NCI-H1105 (cell line): ENCODE measurements at regions not wholly inside any gene's neighbourhood (a gene's known extent, or its start where the extent isn't known, plus 50 kb on each side); places are given as distances from the start of the nearest gene placed in this dataset.
"Not testable (repeated sequence)": the region's sequence is repeated elsewhere in the genome, so short reads cannot be mapped to it uniquely, and the experiment has no call there.

ENCODE experiments used
- DNase-seq: peaks from one replicate; lab custom pipeline; 2025; lab: John Stamatoyannopoulos, UW

GRCh38 chr14:27243365-27243764 is 645.5 kb upstream of the NOVA1 start:
- no peak for DNase-seq

DNA sequence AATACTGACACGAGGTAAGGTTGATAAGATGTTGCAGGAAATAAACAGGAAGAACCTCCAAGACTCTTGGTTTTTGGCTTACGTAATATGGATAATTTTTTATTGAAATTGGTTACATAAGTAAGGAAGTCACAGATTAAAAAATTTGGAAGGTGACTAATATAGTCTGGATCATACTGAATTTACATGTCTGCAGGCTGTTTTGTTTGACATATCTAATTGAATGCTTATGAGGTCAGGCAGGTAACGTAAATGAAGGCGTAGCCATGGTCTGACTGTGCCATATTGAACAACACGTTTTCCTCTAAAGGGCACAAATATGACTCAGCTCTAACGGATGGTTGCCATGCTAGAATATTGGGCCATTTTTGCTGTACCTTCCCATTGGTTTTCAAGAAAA is 648.1 kb upstream of the NOVA1 start:
- no peak for DNase-seq

GRCh38 chr14:27253966-27254365 is 656.1 kb upstream of the NOVA1 start:
- no peak for DNase-seq

DNA sequence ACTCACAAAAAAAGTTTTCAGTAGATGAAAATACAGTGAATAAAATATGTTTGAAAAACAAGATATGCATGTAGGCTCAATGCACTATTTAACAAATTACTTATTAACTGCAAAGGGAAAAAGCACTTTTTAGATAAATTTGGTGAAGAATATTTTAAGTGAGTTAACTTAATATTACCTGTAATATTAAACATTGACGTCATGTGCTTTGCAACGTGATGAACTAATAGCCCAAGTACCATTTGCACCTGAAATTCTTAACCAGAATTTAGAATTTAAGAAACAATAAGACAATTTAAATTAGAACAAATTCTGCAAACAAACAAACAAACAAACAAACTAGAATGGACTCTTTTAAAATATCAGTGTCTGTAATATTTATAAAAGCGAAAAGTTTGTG is 659.0 kb upstream of the NOVA1 start:
- no peak for DNase-seq

GRCh38 chr14:27267876-27268275 is 670.0 kb upstream of the NOVA1 start:
- DNase-seq: no peak

- no peak for DNase-seq
Measured at GRCh38 chr14:27270716-27271115, 672.9 kb upstream of the NOVA1 start.

- DNase-seq: no peak
Measured at GRCh38 chr14:27278341-27278740, 680.5 kb upstream of the NOVA1 start.

DNA sequence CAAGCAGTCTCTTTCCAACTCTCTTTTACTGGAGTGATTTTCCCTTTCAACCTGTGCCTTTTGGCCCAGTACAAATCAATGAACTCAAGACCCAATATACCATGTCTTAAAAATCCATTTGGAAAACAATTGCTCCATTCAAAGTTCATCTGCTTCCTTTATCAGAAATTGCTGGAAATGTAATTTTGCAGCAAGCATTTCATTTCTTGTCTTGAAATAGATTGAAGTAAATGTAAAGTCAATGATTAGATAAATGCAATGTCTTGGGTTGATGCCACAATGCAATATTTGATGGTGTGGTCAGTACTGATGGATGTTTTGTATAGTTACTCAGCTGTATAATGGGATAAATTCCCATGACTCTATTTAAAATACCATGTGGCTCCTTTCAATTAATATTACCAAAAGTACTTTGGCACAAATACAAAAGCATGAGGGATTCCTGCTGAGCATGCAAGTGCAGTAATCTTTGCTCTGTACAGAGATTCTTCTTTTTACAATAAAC is 707.7 kb upstream of the NOVA1 start:
- DNase-seq: no peak

DNA sequence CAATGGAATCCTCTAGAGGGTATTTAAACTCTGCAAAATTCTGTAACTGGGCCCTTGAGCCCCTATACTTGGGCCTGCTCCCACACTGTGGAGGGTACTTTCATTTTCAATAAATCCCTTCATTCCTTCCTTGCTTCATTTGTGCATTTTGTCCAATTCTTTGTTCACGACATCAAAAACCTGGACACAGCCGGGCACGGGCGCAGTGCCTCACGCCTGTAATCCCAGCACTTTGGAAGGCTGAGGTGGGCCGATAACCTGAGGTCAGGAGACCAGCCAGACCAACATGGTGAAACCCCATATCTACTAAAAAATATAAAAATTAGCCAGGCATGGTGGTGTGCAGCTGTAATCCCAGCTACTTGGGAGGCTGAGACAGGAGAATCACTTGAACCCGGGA is 714.9 kb upstream of the NOVA1 start:
- not testable (repeated sequence) for DNase-seq

GRCh38 chr14:27314231-27314630 is 716.4 kb upstream of the NOVA1 start:
- DNase-seq: no peak

GRCh38 chr14:27315477-27315876 is 717.6 kb upstream of the NOVA1 start:
- DNase-seq: no peak

DNA sequence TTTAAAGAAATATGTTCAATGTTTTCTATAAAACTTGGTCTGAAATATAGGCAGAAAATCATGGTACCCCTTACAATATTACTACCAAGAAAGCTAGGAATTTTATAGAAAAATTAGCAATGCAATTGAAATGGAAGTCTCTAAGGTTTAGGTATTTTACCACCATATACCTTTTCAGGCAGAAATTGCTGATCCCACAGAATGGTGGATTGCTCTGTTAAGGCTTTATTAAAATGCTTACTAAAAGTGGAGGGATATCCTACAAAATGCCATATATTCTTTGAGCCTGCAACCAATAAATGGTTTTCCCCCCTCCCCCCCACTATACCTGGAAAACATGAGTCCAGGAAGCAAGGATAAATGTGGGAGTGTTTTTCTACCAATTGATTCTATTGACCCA is 718.1 kb upstream of the NOVA1 start:
- no peak for DNase-seq

GRCh38 chr14:27318774-27319420 is 721.1 kb upstream of the NOVA1 start:
- no peak for DNase-seq

GRCh38 chr14:27320261-27320660 is 722.4 kb upstream of the NOVA1 start:
- DNase-seq: no peak

DNA sequence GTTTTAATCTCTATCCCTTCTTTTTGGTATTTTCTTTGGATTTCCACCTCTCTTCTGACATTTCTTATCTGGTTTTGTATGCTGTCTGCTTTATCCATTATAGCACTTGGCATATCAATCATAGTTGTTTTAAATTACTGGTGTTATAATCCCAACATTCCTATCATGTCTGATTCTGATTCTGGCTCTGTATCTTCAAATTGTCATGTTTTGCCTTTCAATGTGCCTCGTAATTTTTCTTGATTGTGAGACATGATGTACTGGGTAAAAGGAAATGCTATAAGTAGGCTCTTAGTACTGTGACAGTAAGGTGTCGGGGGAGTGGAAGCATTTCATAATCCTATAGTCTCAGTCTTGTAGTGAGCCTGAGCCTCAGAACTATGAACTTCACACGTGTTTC is 729.3 kb upstream of the NOVA1 start:
- no peak for DNase-seq

- no peak for DNase-seq
Measured at GRCh38 chr14:27338012-27338411, 740.2 kb upstream of the NOVA1 start.

DNA sequence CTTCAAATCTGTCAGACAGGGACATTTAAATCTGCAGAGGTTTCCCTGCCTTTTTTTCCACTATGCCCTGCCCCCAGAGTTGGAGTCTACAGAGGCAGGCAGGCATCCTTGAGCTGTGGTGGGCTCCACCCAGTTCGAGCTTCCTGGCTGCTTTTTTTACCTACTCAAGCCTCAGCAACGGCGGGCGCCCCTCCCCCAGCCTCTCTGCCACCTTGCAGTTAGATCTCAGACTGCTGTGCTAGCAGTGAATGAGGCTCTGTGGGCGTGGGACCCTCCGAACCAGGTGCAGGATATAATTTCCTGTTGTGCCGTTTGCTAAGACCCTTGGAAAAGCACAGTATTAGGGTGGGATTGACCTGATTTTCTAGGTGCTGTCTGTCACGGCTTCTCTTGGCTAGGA is 765.2 kb upstream of the NOVA1 start:
- DNase-seq: not testable (repeated sequence)

DNA sequence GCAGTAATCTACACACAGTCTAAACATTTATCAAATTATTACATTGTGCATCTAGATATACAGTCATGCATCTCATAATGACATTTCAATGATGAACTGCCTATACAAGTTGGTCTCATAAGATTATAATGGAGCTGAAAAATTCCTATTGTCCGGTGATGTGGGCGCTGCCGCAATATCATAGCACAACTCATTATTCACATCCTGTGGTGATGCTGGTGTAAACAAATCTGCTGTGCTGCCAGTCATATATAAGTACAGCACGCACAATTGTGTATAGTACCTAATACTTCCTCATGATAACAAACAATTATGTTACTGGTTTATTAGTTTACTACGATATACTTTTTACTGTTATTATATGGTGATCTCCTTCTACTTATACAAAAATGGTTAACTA is 768.8 kb upstream of the NOVA1 start:
- DNase-seq: no peak

DNA sequence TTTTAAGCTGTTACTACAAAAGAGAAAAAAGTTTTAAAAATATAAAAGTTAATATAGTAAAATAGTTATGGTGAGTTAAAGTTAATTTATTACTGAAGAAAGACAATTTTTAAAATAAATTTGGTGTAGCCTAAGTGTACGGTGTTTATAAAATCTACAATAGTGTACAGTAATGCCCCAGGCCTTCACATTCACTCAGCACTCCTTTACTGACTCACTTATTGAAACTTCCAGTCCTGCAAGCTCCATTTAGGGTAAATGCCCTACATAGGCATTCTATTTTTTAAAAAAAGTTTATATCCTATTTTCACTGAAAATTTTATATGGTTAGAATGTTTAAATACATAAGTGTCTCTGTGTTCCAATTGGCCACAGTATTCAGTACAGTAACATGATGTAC is 769.5 kb upstream of the NOVA1 start:
- no peak for DNase-seq

DNA sequence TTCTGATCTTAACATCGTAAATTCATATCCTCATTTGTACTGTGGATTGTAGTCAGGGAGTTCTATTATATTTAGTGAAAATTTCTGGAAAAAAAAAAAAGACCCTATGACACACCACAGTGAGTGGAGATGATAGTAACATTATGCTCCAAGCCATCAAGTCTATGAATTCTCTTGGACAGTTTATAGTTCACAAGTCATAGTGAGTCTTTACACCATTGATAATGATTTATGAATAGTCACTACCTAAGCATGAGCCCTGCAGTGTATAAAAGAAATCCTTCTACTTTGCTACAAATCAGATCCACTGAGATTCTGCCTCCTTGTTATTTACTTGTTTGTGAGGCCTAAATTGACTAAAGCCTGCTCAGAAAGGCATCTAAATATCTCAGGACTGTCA is 772.2 kb upstream of the NOVA1 start:
- no peak for DNase-seq

- no peak for DNase-seq
Measured at GRCh38 chr14:27370775-27371174, 772.9 kb upstream of the NOVA1 start.

- DNase-seq: no peak
Measured at GRCh38 chr14:27371209-27371608, 773.4 kb upstream of the NOVA1 start.

DNA sequence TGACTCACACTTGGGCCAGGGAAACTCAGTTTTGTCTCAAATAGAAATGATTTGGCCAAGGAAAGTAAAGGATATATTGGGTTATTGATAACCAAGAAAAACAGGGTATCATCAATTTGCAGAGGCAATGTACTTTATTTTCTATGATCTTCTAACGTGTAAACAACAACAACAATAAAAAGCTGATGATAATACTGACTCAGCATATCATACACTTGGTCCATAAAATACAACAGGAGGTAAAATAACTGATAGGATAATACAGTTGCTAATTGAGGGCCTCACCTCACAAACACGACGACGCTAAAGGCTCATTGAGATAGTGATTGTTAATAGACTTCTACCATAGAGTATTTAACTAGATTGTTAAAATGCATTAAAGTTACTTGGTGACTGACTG is 774.0 kb upstream of the NOVA1 start:
- DNase-seq: no peak

DNA sequence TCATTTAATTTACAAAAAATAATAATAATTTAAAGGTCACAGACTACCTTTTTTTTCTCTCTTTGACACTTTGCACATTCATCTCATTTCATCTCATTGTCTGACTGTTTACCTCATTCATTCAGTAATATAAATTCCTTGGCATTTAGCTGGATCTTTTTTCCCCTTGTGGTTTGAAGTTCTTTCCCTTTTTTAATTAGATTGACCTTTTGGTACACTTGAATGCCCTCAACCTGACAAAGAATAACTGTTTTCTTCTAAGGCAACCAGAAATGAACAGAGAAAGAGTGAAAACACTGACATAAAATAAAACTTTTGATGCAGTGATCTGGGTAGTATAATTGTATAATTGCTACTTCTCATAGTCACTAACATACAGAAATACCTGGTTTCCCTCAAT is 774.9 kb upstream of the NOVA1 start:
- DNase-seq: no peak

DNA sequence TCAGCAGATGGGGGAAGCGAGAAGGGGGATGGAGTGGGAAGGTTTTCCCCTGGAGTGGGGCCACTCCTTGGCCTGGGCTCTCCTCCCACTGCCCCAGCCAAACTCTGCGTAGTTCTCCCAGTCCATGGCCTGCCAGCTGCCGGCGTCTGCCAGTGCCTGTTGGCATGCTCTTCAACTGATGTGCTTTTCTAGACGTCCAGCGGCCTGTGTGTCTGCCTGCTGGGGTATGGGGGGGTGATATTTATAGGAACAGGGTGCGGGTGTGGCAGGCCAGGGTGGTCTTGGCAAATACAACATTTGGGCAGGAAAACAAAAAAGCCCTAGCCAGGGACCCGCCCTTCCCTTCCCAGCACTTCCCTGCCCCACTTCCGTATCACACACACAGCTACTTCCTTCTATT is 786.3 kb upstream of the NOVA1 start:
- no peak for DNase-seq
